ENCODE measurements at regions not wholly inside any gene's neighbourhood (a gene's known extent, or its start where the extent isn't known, plus 50 kb on each side); places are given as distances from the start of the nearest gene placed in this dataset.

GRCh38 chrX:95628796-95629195 lies 1055.8 kb upstream of the DIAPH2 start:
- Histone ChIP-seq H3K4ac (ENCODE audit: low read depth in 1 of 2, low read length in 2 of 2) (no peak overlapping the region), H4K8ac (ENCODE audit: low read length) (no peak overlapping the region), H3K18ac (ENCODE audit: low read depth in 1 of 2, low read length in 2 of 2) (no peak overlapping the region), H4K91ac (ENCODE audit: low read length) (no peak overlapping the region), H3K9ac (ENCODE audit: low read length) (no peak overlapping the region), H3K27me3 (ENCODE audit: control insufficient read depth in 1 of 2, insufficient read depth in 1 of 2, low read length in 2 of 2) (no peaks in the 10 kb centered on the region), H2BK12ac (ENCODE audit: low read length in 2 of 2) (no peak overlapping the region), H3K14ac (ENCODE audit: low read length in 2 of 2) (no peak overlapping the region), H3K79me1 (replicated peaks; ENCODE audit: low read length, poor library complexity, severe bottlenecking) (no peaks in the 10 kb centered on the region), H3K36me3 (ENCODE audit: control insufficient read depth in 1 of 2, insufficient read depth in 2 of 2, low read depth in 1 of 2, low read length in 2 of 2) (no peaks in the 10 kb centered on the region), H3K4me3 (ENCODE audit: insufficient read depth in 1 of 2, low read depth in 1 of 2, low read length in 2 of 2) (no peak overlapping the region), H3K27ac (ENCODE audit: low read length, poor library complexity, severe bottlenecking) (no peak overlapping the region), H2BK5ac (ENCODE audit: low read depth, low read length, poor library complexity, severe bottlenecking) (no peak overlapping the region), H2AFZ (ENCODE audit: low read depth, low read length) (no peak overlapping the region), H3K4me2 (ENCODE audit: low read length, poor library complexity, severe bottlenecking) (no peak overlapping the region), H2BK15ac (ENCODE audit: low read depth, poor library complexity, severe bottlenecking) (no peak overlapping the region), H2AK5ac (ENCODE audit: low read length, severe bottlenecking) (no peak overlapping the region), H3K9me3 (ENCODE audit: control insufficient read depth, low read length) (peaks cover 12% of the 10 kb centered on the region), H2BK120ac (ENCODE audit: low read depth, low read length) (no peak overlapping the region), H3K23ac (ENCODE audit: low read length in 2 of 2) (no peak overlapping the region), H3K4me1 (ENCODE audit: control insufficient read depth, insufficient read depth, low read depth, low read length) (no peaks in the 10 kb centered on the region)
- DNase-seq, result no peak
- WGBS, result 100% methylated on average over 1 of the region's 1 CpG

- Histone ChIP-seq H3K4me2 (ENCODE audit: low read length, poor library complexity, severe bottlenecking) (no peak overlapping the region), H3K14ac (ENCODE audit: low read length in 2 of 2) (no peak overlapping the region), H3K27me3 (ENCODE audit: control insufficient read depth in 1 of 2, insufficient read depth in 1 of 2, low read length in 2 of 2) (no peaks in the 10 kb centered on the region), H3K36me3 (ENCODE audit: control insufficient read depth in 1 of 2, insufficient read depth in 2 of 2, low read depth in 1 of 2, low read length in 2 of 2) (no peaks in the 10 kb centered on the region), H2AK5ac (ENCODE audit: low read length, severe bottlenecking) (no peak overlapping the region), H3K79me1 (replicated peaks; ENCODE audit: low read length, poor library complexity, severe bottlenecking) (no peaks in the 10 kb centered on the region), H3K9ac (ENCODE audit: low read length) (no peak overlapping the region), H3K4me1 (ENCODE audit: control insufficient read depth, insufficient read depth, low read depth, low read length) (no peaks in the 10 kb centered on the region), H3K9me3 (ENCODE audit: control insufficient read depth, low read length) (peaks cover 12% of the 10 kb centered on the region), H3K27ac (ENCODE audit: low read length, poor library complexity, severe bottlenecking) (no peak overlapping the region), H2BK5ac (ENCODE audit: low read depth, low read length, poor library complexity, severe bottlenecking) (no peak overlapping the region), H3K4ac (ENCODE audit: low read depth in 1 of 2, low read length in 2 of 2) (no peak overlapping the region), H3K23ac (ENCODE audit: low read length in 2 of 2) (no peak overlapping the region), H3K18ac (ENCODE audit: low read depth in 1 of 2, low read length in 2 of 2) (no peak overlapping the region), H4K91ac (ENCODE audit: low read length) (no peak overlapping the region), H2BK15ac (ENCODE audit: low read depth, poor library complexity, severe bottlenecking) (no peak overlapping the region), H2AFZ (ENCODE audit: low read depth, low read length) (no peak overlapping the region), H2BK120ac (ENCODE audit: low read depth, low read length) (no peak overlapping the region), H2BK12ac (ENCODE audit: low read length in 2 of 2) (no peak overlapping the region), H3K4me3 (ENCODE audit: insufficient read depth in 1 of 2, low read depth in 1 of 2, low read length in 2 of 2) (no peak overlapping the region), H4K8ac (ENCODE audit: low read length) (no peak overlapping the region)
- DNase-seq, result no peak
- WGBS, result 85% methylated on average over 1 of the region's 2 CpGs
Observed at GRCh38 chrX:95629737-95630136, 1054.9 kb upstream of the DIAPH2 start.

GRCh38 chrX:95640226-95640625 lies 1044.4 kb upstream of the DIAPH2 start:
- no peak overlapping the region for H3K23ac ChIP-seq (ENCODE audit: low read length in 2 of 2)
- peaks cover 5% of the 10 kb centered on the region for H3K9me3 ChIP-seq (ENCODE audit: control insufficient read depth, low read length)
- H2BK12ac ChIP-seq (ENCODE audit: low read length in 2 of 2), result no peak overlapping the region
- WGBS, result 68% methylated on average over 1 of the region's 2 CpGs
- no peak overlapping the region for H3K9ac ChIP-seq (ENCODE audit: low read length)
- H2BK15ac ChIP-seq (ENCODE audit: low read depth, poor library complexity, severe bottlenecking), result no peak overlapping the region
- no peaks in the 10 kb centered on the region for H3K36me3 ChIP-seq (ENCODE audit: control insufficient read depth in 1 of 2, insufficient read depth in 2 of 2, low read depth in 1 of 2, low read length in 2 of 2)
- H2AK5ac ChIP-seq (ENCODE audit: low read length, severe bottlenecking), result no peak overlapping the region
- H2BK5ac ChIP-seq (ENCODE audit: low read depth, low read length, poor library complexity, severe bottlenecking), result no peak overlapping the region
- H3K79me1 ChIP-seq (replicated peaks; ENCODE audit: low read length, poor library complexity, severe bottlenecking), result no peaks in the 10 kb centered on the region
- H3K4me3 ChIP-seq (ENCODE audit: insufficient read depth in 1 of 2, low read depth in 1 of 2, low read length in 2 of 2), result no peak overlapping the region
- DNase-seq, result no peak
- H3K27ac ChIP-seq (ENCODE audit: low read length, poor library complexity, severe bottlenecking), result no peak overlapping the region
- no peak overlapping the region for H2BK120ac ChIP-seq (ENCODE audit: low read depth, low read length)
- H3K18ac ChIP-seq (ENCODE audit: low read depth in 1 of 2, low read length in 2 of 2), result no peak overlapping the region
- no peak overlapping the region for H4K8ac ChIP-seq (ENCODE audit: low read length)
- no peak overlapping the region for H2AFZ ChIP-seq (ENCODE audit: low read depth, low read length)
- H3K4me2 ChIP-seq (ENCODE audit: low read length, poor library complexity, severe bottlenecking), result no peak overlapping the region
- no peak overlapping the region for H3K14ac ChIP-seq (ENCODE audit: low read length in 2 of 2)
- H3K4me1 ChIP-seq (ENCODE audit: control insufficient read depth, insufficient read depth, low read depth, low read length), result no peaks in the 10 kb centered on the region
- no peaks in the 10 kb centered on the region for H3K27me3 ChIP-seq (ENCODE audit: control insufficient read depth in 1 of 2, insufficient read depth in 1 of 2, low read length in 2 of 2)
- H4K91ac ChIP-seq (ENCODE audit: low read length), result no peak overlapping the region
- H3K4ac ChIP-seq (ENCODE audit: low read depth in 1 of 2, low read length in 2 of 2), result no peak overlapping the region

- DNase-seq, result no peak
- Histone ChIP-seq H3K23ac (ENCODE audit: low read length in 2 of 2) (no peak overlapping the region), H3K4me2 (ENCODE audit: low read length, poor library complexity, severe bottlenecking) (no peak overlapping the region), H2AFZ (ENCODE audit: low read depth, low read length) (no peak overlapping the region), H3K14ac (ENCODE audit: low read length in 2 of 2) (no peak overlapping the region), H3K27ac (ENCODE audit: low read length, poor library complexity, severe bottlenecking) (no peak overlapping the region), H3K36me3 (ENCODE audit: control insufficient read depth in 1 of 2, insufficient read depth in 2 of 2, low read depth in 1 of 2, low read length in 2 of 2) (no peaks in the 10 kb centered on the region), H2AK5ac (ENCODE audit: low read length, severe bottlenecking) (no peak overlapping the region), H3K4ac (ENCODE audit: low read depth in 1 of 2, low read length in 2 of 2) (no peak overlapping the region), H4K8ac (ENCODE audit: low read length) (no peak overlapping the region), H4K91ac (ENCODE audit: low read length) (no peak overlapping the region), H2BK15ac (ENCODE audit: low read depth, poor library complexity, severe bottlenecking) (no peak overlapping the region), H2BK12ac (ENCODE audit: low read length in 2 of 2) (no peak overlapping the region), H2BK120ac (ENCODE audit: low read depth, low read length) (no peak overlapping the region), H3K79me1 (replicated peaks; ENCODE audit: low read length, poor library complexity, severe bottlenecking) (no peaks in the 10 kb centered on the region), H3K4me1 (ENCODE audit: control insufficient read depth, insufficient read depth, low read depth, low read length) (no peaks in the 10 kb centered on the region), H2BK5ac (ENCODE audit: low read depth, low read length, poor library complexity, severe bottlenecking) (no peak overlapping the region), H3K4me3 (ENCODE audit: insufficient read depth in 1 of 2, low read depth in 1 of 2, low read length in 2 of 2) (no peak overlapping the region), H3K18ac (ENCODE audit: low read depth in 1 of 2, low read length in 2 of 2) (no peak overlapping the region), H3K9me3 (ENCODE audit: control insufficient read depth, low read length) (peaks cover 4% of the 10 kb centered on the region), H3K27me3 (ENCODE audit: control insufficient read depth in 1 of 2, insufficient read depth in 1 of 2, low read length in 2 of 2) (no peaks in the 10 kb centered on the region), H3K9ac (ENCODE audit: low read length) (no peak overlapping the region)
Observed at GRCh38 chrX:95645738-95646137, 1038.9 kb upstream of the DIAPH2 start.

All from mesenchymal stem cell (in vitro differentiated cells and primary cell).